H9 (cell line): ENCODE measurements at regions not wholly inside any gene's neighbourhood (a gene's known extent, or its start where the extent isn't known, plus 50 kb on each side); places are given as distances from the start of the nearest gene placed in this dataset.

ENCODE experiments used
- DNase-seq: peaks from one replicate; pipeline ENCODE4 v3.0.0-alpha.2; 2017
- H2AFZ ChIP-seq: one replicate; pipeline ENCODE4 v1.6.1; 2013; ENCODE audit warnings: mild to moderate bottlenecking, low read length, control low read depth, moderate library complexity
- H2AK5ac ChIP-seq: 2 replicates; pipeline ENCODE4 v1.6.1; 2013; ENCODE audit warnings: low read length, control low read depth, mixed read lengths; ENCODE audit not compliant: insufficient read length
- H2BK120ac ChIP-seq: one replicate; pipeline ENCODE4 v1.6.1; 2013; ENCODE audit warnings: low read depth, mild to moderate bottlenecking, low read length, control low read depth, inconsistent platforms; ENCODE audit not compliant: poor library complexity, severe bottlenecking
- H2BK12ac ChIP-seq: 2 replicates; pipeline ENCODE4 v1.6.1; 2013; ENCODE audit warnings: low read length, control low read depth, mixed read lengths, low read depth; ENCODE audit not compliant: insufficient read length
- H2BK15ac ChIP-seq: 2 replicates; pipeline ENCODE4 v1.6.1; 2013; ENCODE audit warnings: low read depth, low read length, control low read depth
- H2BK20ac ChIP-seq: one replicate; pipeline ENCODE4 v1.6.1; 2013; ENCODE audit warnings: low read depth, mild to moderate bottlenecking, low read length, control low read depth, inconsistent platforms; ENCODE audit not compliant: poor library complexity, severe bottlenecking
- H2BK5ac ChIP-seq: 2 replicates; pipeline ENCODE4 v1.6.1; 2013; ENCODE audit warnings: low read length, control low read depth, mixed read lengths; ENCODE audit not compliant: insufficient read length
- H3K14ac ChIP-seq: 2 replicates; pipeline ENCODE4 v1.6.1; 2013; ENCODE audit warnings: low read length, control low read depth; ENCODE audit not compliant: insufficient read depth
- H3K18ac ChIP-seq: 2 replicates; pipeline ENCODE4 v1.6.1; 2013; ENCODE audit warnings: low read depth, mild to moderate bottlenecking, mixed read lengths, low read length, control low read depth; ENCODE audit not compliant: insufficient read length
- H3K23ac ChIP-seq: 2 replicates; pipeline ENCODE4 v1.6.1; 2013; ENCODE audit warnings: low read length, control low read depth, mixed read lengths, low read depth; ENCODE audit not compliant: insufficient read length
- H3K23me2 ChIP-seq: 2 replicates; pipeline ENCODE4 v1.6.1; 2013; ENCODE audit warnings: low read depth, mild to moderate bottlenecking, mixed read lengths, low read length, control low read depth; ENCODE audit not compliant: insufficient read length, poor library complexity, severe bottlenecking
- H3K27ac ChIP-seq: 2 replicates; pipeline ENCODE4 v1.5.1; 2013; ENCODE audit warnings: low read length, control low read depth, mixed read lengths, low read depth; ENCODE audit not compliant: insufficient read length
- H3K27me3 ChIP-seq: 2 replicates; pipeline ENCODE4 v1.6.1; 2013; ENCODE audit warnings: low read length, control low read depth, inconsistent platforms; ENCODE audit not compliant: insufficient read depth
- H3K4ac ChIP-seq: 2 replicates; pipeline ENCODE4 v1.6.1; 2013; ENCODE audit warnings: low read depth, mild to moderate bottlenecking, control low read depth, inconsistent platforms, low read length, moderate library complexity
- H3K4me1 ChIP-seq: 2 replicates; pipeline ENCODE4 v1.6.1; 2013; ENCODE audit warnings: low read length, control low read depth, inconsistent platforms; ENCODE audit not compliant: insufficient read depth
- H3K4me2 ChIP-seq: 2 replicates; pipeline ENCODE4 v1.6.1; 2013; ENCODE audit warnings: low read length, control low read depth, mixed read lengths; ENCODE audit not compliant: insufficient read length, insufficient read depth
- H3K56ac ChIP-seq: 2 replicates; pipeline ENCODE4 v1.6.1; 2013; ENCODE audit warnings: low read depth, mild to moderate bottlenecking, mixed read lengths, low read length, control low read depth; ENCODE audit not compliant: insufficient read length
- H3K79me1 ChIP-seq: 2 replicates; pipeline ENCODE4 v1.6.1; 2013; ENCODE audit warnings: low read depth, mild to moderate bottlenecking, moderate library complexity, low read length, control low read depth, inconsistent platforms; ENCODE audit not compliant: insufficient read depth, poor library complexity, severe bottlenecking
- H3K79me2 ChIP-seq: 2 replicates; pipeline ENCODE4 v1.6.1; 2013; ENCODE audit warnings: low read length, control low read depth, inconsistent platforms; ENCODE audit not compliant: insufficient read depth
- H3K9ac ChIP-seq: 2 replicates; pipeline ENCODE4 v1.6.1; 2013; ENCODE audit warnings: low read length, control low read depth, mixed read lengths; ENCODE audit not compliant: insufficient read length; ENCODE audit errors: extremely low read depth
- H3K9me3 ChIP-seq: one replicate; pipeline ENCODE4 v1.6.1; 2013; ENCODE audit warnings: low read depth, low read length, inconsistent platforms; ENCODE audit not compliant: control insufficient read depth
- H3T11ph ChIP-seq: one replicate; pipeline ENCODE4 v1.6.1; 2013; ENCODE audit warnings: mild to moderate bottlenecking, low read length, control low read depth, inconsistent platforms
- H4K20me1 ChIP-seq: one replicate; pipeline ENCODE4 v1.6.1; 2013; ENCODE audit not compliant: control insufficient read depth, insufficient read length, insufficient read depth
- H4K5ac ChIP-seq: 2 replicates; pipeline ENCODE4 v1.6.1; 2013; ENCODE audit warnings: low read depth, mild to moderate bottlenecking, mixed read lengths, low read length, control low read depth; ENCODE audit not compliant: insufficient read length
- H4K8ac ChIP-seq: replicated peaks from 2 replicates; pipeline ENCODE4 v1.6.1; 2013; ENCODE audit warnings: low read length, control low read depth, mixed read lengths, low read depth; ENCODE audit not compliant: insufficient read length
- H4K91ac ChIP-seq: 2 replicates; pipeline ENCODE4 v1.6.1; 2013; ENCODE audit warnings: low read depth, mild to moderate bottlenecking, moderate library complexity, mixed read lengths, low read length, control low read depth; ENCODE audit not compliant: insufficient read length
- H3K27ac Mint-ChIP-seq, 3 experiments: 2 replicates in 2 of 3; 3 replicates in 1 of 3; pipeline ENCODE4 v1.8.0; 2020 to 2021; ENCODE audit warnings: mixed read lengths in 3 of 3, mild to moderate bottlenecking in 1 of 3, moderate library complexity in 1 of 3
- H3K27me3 Mint-ChIP-seq: 2 replicates; pipeline ENCODE4 v1.8.0; 2021; ENCODE audit warnings: low read depth, mild to moderate bottlenecking, moderate library complexity, mixed read lengths
- H3K36me3 Mint-ChIP-seq, 3 experiments: 2 replicates in 2 of 3; 3 replicates in 1 of 3; pipeline ENCODE4 v1.8.0; 2020 to 2021; ENCODE audit warnings: low read depth in 3 of 3, mixed read lengths in 3 of 3; ENCODE audit not compliant: insufficient read depth in 1 of 3
- H3K4me1 Mint-ChIP-seq, 2 experiments: 2 replicates each; pipeline ENCODE4 v1.8.0; 2020; ENCODE audit warnings: mixed read lengths in 2 of 2
- H3K4me3 Mint-ChIP-seq, 2 experiments: 2 replicates in 1 of 2; 3 replicates in 1 of 2; pipeline ENCODE4 v1.8.0; 2020 to 2021; ENCODE audit warnings: mild to moderate bottlenecking in 2 of 2, mixed read lengths in 2 of 2, moderate library complexity in 1 of 2
- H3K9me3 Mint-ChIP-seq, 2 experiments: 2 replicates in 1 of 2; 3 replicates in 1 of 2; pipeline ENCODE4 v1.8.0; 2020; ENCODE audit warnings: mild to moderate bottlenecking in 2 of 2, mixed read lengths in 2 of 2, moderate library complexity in 1 of 2
- CTCF ChIP-seq: fragments of 200-600 bp; sonication (generic); conservative IDR thresholded peaks from 3 replicates; pipeline ENCODE4 v1.8.0; 2021; ENCODE audit warnings: antibody characterized with exemption, mild to moderate bottlenecking

GRCh38 chr13:37401721-37402120 lies 196.8 kb downstream of the POSTN start:
- H4K8ac ChIP-seq: no peak overlapping the region
- no peaks in the 10 kb centered on the region for H3K27me3 Mint-ChIP-seq
- no peak for DNase-seq
- no peak overlapping the region for H3K23ac ChIP-seq
- no peaks in the 10 kb centered on the region for H3K79me2 ChIP-seq
- no peaks in the 10 kb centered on the region for H3K23me2 ChIP-seq
- H3K4me3 Mint-ChIP-seq: no peak overlapping the region
- no peak overlapping the region for H2BK12ac ChIP-seq
- H3K9ac ChIP-seq: no peak overlapping the region
- H2AK5ac ChIP-seq: no peak overlapping the region
- H3K4me1 ChIP-seq: no peaks in the 10 kb centered on the region
- H3K27me3 ChIP-seq: no peaks in the 10 kb centered on the region
- H2BK20ac ChIP-seq: no peak overlapping the region
- no peak overlapping the region for H3K18ac ChIP-seq
- H3K4me2 ChIP-seq: no peak overlapping the region
- H3K4me1 Mint-ChIP-seq: no peaks in the 10 kb centered on the region
- no peaks in the 10 kb centered on the region for H3K79me1 ChIP-seq
- H3K4ac ChIP-seq: no peak overlapping the region
- H3K27ac Mint-ChIP-seq: no peak overlapping the region
- H3K27ac ChIP-seq: no peak overlapping the region
- no peak overlapping the region for H3T11ph ChIP-seq
- no peak overlapping the region for H2BK15ac ChIP-seq
- H4K91ac ChIP-seq: no peak overlapping the region
- no peak overlapping the region for H2BK5ac ChIP-seq
- H4K20me1 ChIP-seq: no peaks in the 10 kb centered on the region
- 0 out of 5 replicates have a peak, but pooled peaks cover 0 to 3% of the 10 kb centered on the region in 2 experiments for H3K9me3 Mint-ChIP-seq
- no peak for TF ChIP-seq CTCF
- H2AFZ ChIP-seq: no peak overlapping the region
- no peak overlapping the region for H3K14ac ChIP-seq
- H2BK120ac ChIP-seq: no peak overlapping the region
- no peak overlapping the region for H4K5ac ChIP-seq
- no peak overlapping the region for H3K56ac ChIP-seq
- no peaks in the 10 kb centered on the region for H3K36me3 Mint-ChIP-seq
- no peaks in the 10 kb centered on the region for H3K9me3 ChIP-seq
